Caco-2 (cell line): ENCODE measurements at regions not wholly inside any gene's neighbourhood (a gene's known extent, or its start where the extent isn't known, plus 50 kb on each side); places are given as distances from the start of the nearest gene placed in this dataset.

Experiments used
- BruUV-seq: library from RNA; stranded (reverse); fragments of 400-500 nt; replicated peaks from 2 replicates; lab custom pipeline; 2021; lab: Mats Ljungman, UMichigan
- CTCF ChIA-PET: fragments of 300-600 bp; sonication (Branson Sonifier 250); formaldehyde crosslinking; loops from one replicate; lab custom pipeline; 2022; ENCODE audit warnings: antibody characterized with exemption; lab: Charles Lee
- POLR2A ChIA-PET: fragments of 300-600 bp; sonication (Branson Sonifier 250); formaldehyde crosslinking; loops from one replicate; lab custom pipeline; 2022; ENCODE audit warnings: antibody characterized with exemption; lab: Charles Lee
- DNase-seq, 2 experiments: peaks; one replicate each; pipeline versions ENCODE4 v3.0.0 to v3.0.0-alpha.2; 2020 to 2022
- H3K27me3 ChIP-seq: replicated peaks from 2 replicates; pipeline ENCODE4 v1.6.0; 2011; ENCODE audit warnings: low read length; ENCODE audit not compliant: control insufficient read depth, insufficient read depth
- H3K36me3 ChIP-seq: 2 replicates; pipeline ENCODE4 v1.5.1; 2011; ENCODE audit warnings: low read length; ENCODE audit not compliant: control insufficient read depth, insufficient read depth
- H3K4me1 ChIP-seq: fragments of 250-450 bp; sonication (Bioruptor Pico); 2 replicates; pipeline ENCODE4 v1.5.1; 2020; ENCODE audit warnings: mild to moderate bottlenecking
- H3K4me3 ChIP-seq: 2 replicates; pipeline ENCODE4 v1.5.1; 2011; ENCODE audit warnings: low read depth, mild to moderate bottlenecking, control low read depth, low read length
- H3K9me3 ChIP-seq: fragments of 250-450 bp; sonication (Bioruptor Pico); 2 replicates; pipeline ENCODE4 v1.5.1; 2020; ENCODE audit warnings: mild to moderate bottlenecking, moderate library complexity
- H3K27ac Mint-ChIP-seq: one replicate; pipeline ENCODE4 v1.8.0; 2022; ENCODE audit warnings: mixed read lengths; ENCODE audit not compliant: unreplicated experiment
- H3K27me3 Mint-ChIP-seq: one replicate; pipeline ENCODE4 v1.8.0; 2022; ENCODE audit warnings: mixed read lengths; ENCODE audit not compliant: insufficient read depth, unreplicated experiment
- H3K36me3 Mint-ChIP-seq: one replicate; pipeline ENCODE4 v1.8.0; 2022; ENCODE audit warnings: mild to moderate bottlenecking, mixed read lengths; ENCODE audit not compliant: insufficient read depth, unreplicated experiment
- H3K4me1 Mint-ChIP-seq: one replicate; pipeline ENCODE4 v1.8.0; 2022; ENCODE audit warnings: low read depth, mixed read lengths; ENCODE audit not compliant: unreplicated experiment
- H3K4me3 Mint-ChIP-seq: one replicate; pipeline ENCODE4 v1.8.0; 2022; ENCODE audit warnings: mild to moderate bottlenecking, moderate library complexity, mixed read lengths; ENCODE audit not compliant: unreplicated experiment
- H3K9me3 Mint-ChIP-seq: one replicate; pipeline ENCODE4 v1.8.0; 2022; ENCODE audit warnings: mixed read lengths; ENCODE audit not compliant: unreplicated experiment
- intact Hi-C: fragments of 100-400 bp; cut with micrococcal nuclease; formaldehyde crosslinking; loops from one replicate; pipeline ENCODE4 v1.10.0; 2022; ENCODE audit not compliant: unreplicated experiment
- TF ChIP-seq, protein P1 (sequence below), 2 experiments: fragments of 200-600 bp in 1 of 2; IDR thresholded peaks; 1 replicate in 1 of 2; 2 replicates in 1 of 2; pipeline versions ENCODE4 v1.5.1 to v1.8.0; 2011 to 2022; ENCODE audit warnings: antibody characterized with exemption in 1 of 2, control low read depth in 1 of 2, inconsistent platforms in 1 of 2, low read depth in 1 of 2, low read length in 1 of 2, mild to moderate bottlenecking in 1 of 2, moderate library complexity in 1 of 2; ENCODE audit not compliant: insufficient read depth in 1 of 2, severe bottlenecking in 1 of 2, unreplicated experiment in 1 of 2

DNA sequence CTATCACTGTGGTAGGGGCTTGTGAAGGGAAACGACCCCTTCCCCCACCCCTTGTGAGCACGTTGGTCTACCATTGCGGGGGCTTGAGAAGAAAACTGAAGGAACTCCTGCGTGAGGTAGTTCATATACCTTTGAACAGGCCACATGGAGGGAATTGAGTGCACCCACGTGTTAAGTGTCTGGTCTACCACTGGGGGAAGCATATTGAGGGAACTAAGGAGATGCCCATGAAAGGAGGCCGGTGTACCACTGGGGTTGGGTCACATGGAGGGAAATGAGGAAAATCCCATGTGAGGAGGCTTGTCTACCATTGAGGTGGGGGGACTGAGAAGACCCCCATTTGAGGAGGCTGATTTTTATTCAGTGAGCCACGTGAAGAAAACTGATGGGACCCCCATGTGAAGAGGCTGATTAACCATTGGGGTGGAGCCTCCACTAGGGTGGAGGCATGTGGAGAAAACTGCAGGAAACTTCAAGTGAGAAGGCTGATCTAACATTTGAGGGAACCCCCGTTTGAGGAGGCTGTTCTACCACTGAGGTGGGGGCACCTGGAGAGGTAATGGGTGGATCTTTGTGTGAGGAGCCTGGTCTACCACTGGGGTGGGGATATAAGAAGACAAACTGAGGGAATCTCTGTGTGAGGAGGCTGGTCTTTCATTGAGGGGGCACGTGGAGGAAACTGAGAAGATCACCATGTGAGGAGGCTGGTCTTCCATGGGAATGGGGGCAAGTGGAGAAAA is 163.2 kb downstream of the FBLN2 start:
- Mint-ChIP-seq H3K4me1 (no peaks in the 10 kb centered on the region), H3K27me3 (peaks cover 27% of the 10 kb centered on the region), H3K9me3 (peaks cover 7% of the 10 kb centered on the region), H3K4me3 (no peak overlapping the region), H3K27ac (no peak overlapping the region), H3K36me3 (peaks cover 5% of the 10 kb centered on the region)
- Histone ChIP-seq H3K4me3 (no peak overlapping the region), H3K4me1 (no peaks in the 10 kb centered on the region), H3K27me3 (no peaks in the 10 kb centered on the region), H3K9me3 (no peaks in the 10 kb centered on the region), H3K36me3 (no peaks in the 10 kb centered on the region)
- intact Hi-C loops = no loop called here
- TF ChIP-seq, protein P1, sequence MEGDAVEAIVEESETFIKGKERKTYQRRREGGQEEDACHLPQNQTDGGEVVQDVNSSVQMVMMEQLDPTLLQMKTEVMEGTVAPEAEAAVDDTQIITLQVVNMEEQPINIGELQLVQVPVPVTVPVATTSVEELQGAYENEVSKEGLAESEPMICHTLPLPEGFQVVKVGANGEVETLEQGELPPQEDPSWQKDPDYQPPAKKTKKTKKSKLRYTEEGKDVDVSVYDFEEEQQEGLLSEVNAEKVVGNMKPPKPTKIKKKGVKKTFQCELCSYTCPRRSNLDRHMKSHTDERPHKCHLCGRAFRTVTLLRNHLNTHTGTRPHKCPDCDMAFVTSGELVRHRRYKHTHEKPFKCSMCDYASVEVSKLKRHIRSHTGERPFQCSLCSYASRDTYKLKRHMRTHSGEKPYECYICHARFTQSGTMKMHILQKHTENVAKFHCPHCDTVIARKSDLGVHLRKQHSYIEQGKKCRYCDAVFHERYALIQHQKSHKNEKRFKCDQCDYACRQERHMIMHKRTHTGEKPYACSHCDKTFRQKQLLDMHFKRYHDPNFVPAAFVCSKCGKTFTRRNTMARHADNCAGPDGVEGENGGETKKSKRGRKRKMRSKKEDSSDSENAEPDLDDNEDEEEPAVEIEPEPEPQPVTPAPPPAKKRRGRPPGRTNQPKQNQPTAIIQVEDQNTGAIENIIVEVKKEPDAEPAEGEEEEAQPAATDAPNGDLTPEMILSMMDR (IDR thresholded peaks at IDR 0.05; ENCODE audit: insufficient read depth in 1 of 2, low read depth in 1 of 2, low read length in 1 of 2, severe bottlenecking in 1 of 2, unreplicated experiment in 1 of 2) = no peak
- ChIA-PET CTCF (no interaction called here), POLR2A (no interaction called here)
- no peak for DNase-seq
- BruUV-seq = no TSS peak

DNA sequence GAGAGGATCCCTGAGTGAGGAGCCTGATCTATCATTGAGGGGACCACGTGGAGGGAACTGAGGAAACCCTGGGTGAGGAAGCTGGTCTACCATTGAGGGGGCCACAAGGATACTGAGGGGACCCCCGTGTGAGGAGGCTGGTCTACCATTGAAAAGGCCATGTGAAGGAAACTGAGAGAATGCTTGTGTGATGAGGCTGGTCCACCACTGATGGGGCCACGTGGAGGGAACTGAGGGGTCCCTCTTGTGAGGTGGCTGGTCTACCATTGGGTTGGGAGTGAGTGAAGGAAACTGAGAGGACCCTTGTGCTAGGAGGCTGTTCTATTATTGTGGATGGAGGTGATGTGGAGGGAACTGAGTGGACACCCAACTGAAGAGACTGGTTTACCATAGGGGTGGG is 161.3 kb downstream of the FBLN2 start:
- ChIA-PET CTCF (no interaction called here), POLR2A (no interaction called here)
- no peak overlapping the region for H3K27ac Mint-ChIP-seq
- H3K4me1 Mint-ChIP-seq = no peaks in the 10 kb centered on the region
- H3K4me3 Mint-ChIP-seq = no peak overlapping the region
- intact Hi-C loops = no loop called here
- BruUV-seq = no TSS peak
- TF ChIP-seq, protein P1 (IDR thresholded peaks at IDR 0.05; ENCODE audit: insufficient read depth in 1 of 2, low read depth in 1 of 2, low read length in 1 of 2, severe bottlenecking in 1 of 2, unreplicated experiment in 1 of 2) = no peak
- Histone ChIP-seq H3K27me3 (no peaks in the 10 kb centered on the region), H3K36me3 (no peaks in the 10 kb centered on the region), H3K9me3 (no peaks in the 10 kb centered on the region), H3K4me1 (no peaks in the 10 kb centered on the region), H3K4me3 (no peak overlapping the region)
- peaks cover 14% of the 10 kb centered on the region for H3K9me3 Mint-ChIP-seq
- H3K27me3 Mint-ChIP-seq = peaks cover 29% of the 10 kb centered on the region
- H3K36me3 Mint-ChIP-seq = peaks cover 5% of the 10 kb centered on the region
- no peak for DNase-seq

DNA sequence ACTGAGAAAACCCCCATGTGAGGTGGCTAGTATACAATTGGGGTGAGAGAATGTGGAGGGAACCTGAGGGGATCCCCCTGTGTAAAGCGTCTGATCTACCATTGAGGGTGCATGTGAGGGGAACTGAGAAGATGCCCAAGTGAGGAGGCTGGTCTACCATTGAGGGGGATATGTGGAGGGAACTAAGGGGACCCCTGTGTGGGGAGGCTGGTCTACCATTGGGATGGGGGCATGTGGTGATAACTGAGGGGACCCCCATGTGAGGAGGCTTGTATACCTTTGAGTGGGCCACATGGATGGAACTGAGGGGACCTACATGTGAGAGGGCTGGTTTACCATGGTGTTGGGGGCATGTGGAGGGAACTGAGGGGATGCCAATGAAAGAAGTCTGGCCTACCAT is 160.8 kb downstream of the FBLN2 start:
- DNase-seq = no peak

More for the DNA sequence above, 160.8 kb downstream of the FBLN2 start:
- ChIA-PET CTCF (no interaction called here), POLR2A (no interaction called here)
- no peaks in the 10 kb centered on the region for H3K4me1 Mint-ChIP-seq
- H3K4me3 ChIP-seq = no peak overlapping the region
- no peaks in the 10 kb centered on the region for H3K36me3 ChIP-seq
- BruUV-seq = no TSS peak
- H3K36me3 Mint-ChIP-seq = peaks cover 5% of the 10 kb centered on the region
- intact Hi-C loops = no loop called here
- no peaks in the 10 kb centered on the region for H3K9me3 ChIP-seq
- peaks cover 17% of the 10 kb centered on the region for H3K9me3 Mint-ChIP-seq
- TF ChIP-seq, protein P1 (IDR thresholded peaks at IDR 0.05; ENCODE audit: insufficient read depth in 1 of 2, low read depth in 1 of 2, low read length in 1 of 2, severe bottlenecking in 1 of 2, unreplicated experiment in 1 of 2) = no peak
- no peak overlapping the region for H3K27ac Mint-ChIP-seq
- H3K4me1 ChIP-seq = no peaks in the 10 kb centered on the region
- no peak overlapping the region for H3K4me3 Mint-ChIP-seq
- H3K27me3 ChIP-seq = no peaks in the 10 kb centered on the region
- peaks cover 29% of the 10 kb centered on the region for H3K27me3 Mint-ChIP-seq
